Fibroblast of skin of right quadriceps (primary cell): ENCODE measurements at regions not wholly inside any gene's neighbourhood (a gene's known extent, or its start where the extent isn't known, plus 50 kb on each side); places are given as distances from the start of the nearest gene placed in this dataset.
"Not testable (repeated sequence)": the region's sequence is repeated elsewhere in the genome, so short reads cannot be mapped to it uniquely, and the experiment has no call there.

Source experiments
- DNase-seq: peaks from one replicate; pipeline ENCODE4 v3.0.0-alpha.2; 2013

GRCh38 chr21:20452935-20453334 is 545.3 kb upstream of the NCAM2 start:
- no peak for DNase-seq

GRCh38 chr21:20459838-20460237 is 538.4 kb upstream of the NCAM2 start:
- DNase-seq, result peak; percentile 1

DNA sequence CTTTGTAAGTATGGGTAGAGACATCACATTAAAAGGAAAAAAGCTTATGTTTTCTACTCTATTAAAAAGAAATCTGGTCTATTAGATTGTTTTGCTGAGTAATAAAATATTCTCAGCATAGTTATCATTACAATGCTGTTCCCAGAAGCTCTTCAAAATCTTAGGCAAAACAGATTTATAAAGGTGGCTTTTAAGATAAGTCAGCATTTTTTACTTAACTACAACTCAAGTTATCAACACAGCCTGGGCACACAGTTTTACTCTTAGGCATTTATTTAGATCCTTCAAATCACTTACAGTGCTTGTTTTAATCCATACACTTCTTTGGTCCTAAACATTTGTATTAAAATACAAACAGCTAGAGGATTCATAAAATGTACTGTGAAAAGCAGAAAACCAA is 534.8 kb upstream of the NCAM2 start:
- DNase-seq, result no peak

- no peak for DNase-seq
These were observed 528.8 kb upstream of the NCAM2 start for GRCh38 chr21:20469361-20469760.

- DNase-seq, result no peak
These were observed 511.9 kb upstream of the NCAM2 start for GRCh38 chr21:20486303-20486702.

DNA sequence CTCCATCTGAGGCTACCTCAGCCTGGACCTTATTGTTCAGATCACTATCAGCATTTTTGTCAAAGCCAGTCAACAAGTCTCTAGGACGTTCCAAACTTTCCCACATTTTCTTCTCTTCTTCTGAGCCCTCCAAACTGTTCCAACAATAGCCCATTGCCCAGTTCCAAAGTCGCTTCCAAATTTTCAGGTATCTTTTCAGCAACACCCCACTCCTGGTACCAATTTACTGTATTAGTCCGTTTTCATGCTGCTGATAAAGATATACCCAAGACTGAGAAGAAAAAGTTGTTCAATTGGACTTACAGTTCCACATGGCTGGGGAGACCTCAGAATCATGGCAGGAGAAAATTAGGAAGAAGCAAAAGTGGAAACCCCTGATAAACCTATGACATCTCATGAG is 495.3 kb upstream of the NCAM2 start:
- DNase-seq, result not testable (repeated sequence)

- DNase-seq, result no peak
These were observed 490.4 kb upstream of the NCAM2 start for GRCh38 chr21:20507783-20508182.

GRCh38 chr21:20511216-20511880 is 486.9 kb upstream of the NCAM2 start:
- no peak for DNase-seq

DNA sequence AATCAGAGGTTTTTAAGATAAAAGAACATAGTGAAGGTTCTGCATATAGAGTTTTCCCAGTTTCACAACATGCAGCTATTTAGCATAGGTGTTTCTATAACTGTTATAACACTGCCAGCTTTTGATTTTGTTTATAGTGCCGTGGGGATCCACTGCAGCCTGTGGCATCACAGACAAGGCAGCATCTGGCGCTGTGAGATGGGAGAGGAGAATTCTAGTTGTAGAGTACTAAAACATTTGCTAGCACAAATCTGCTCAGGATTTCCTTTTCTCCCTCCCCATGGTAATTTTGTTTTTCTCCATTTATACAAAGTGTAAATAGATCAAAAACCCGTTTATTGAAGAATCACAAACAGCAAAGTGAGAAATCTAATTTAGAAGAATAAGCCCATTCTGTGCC is 482.8 kb upstream of the NCAM2 start:
- no peak for DNase-seq

DNA sequence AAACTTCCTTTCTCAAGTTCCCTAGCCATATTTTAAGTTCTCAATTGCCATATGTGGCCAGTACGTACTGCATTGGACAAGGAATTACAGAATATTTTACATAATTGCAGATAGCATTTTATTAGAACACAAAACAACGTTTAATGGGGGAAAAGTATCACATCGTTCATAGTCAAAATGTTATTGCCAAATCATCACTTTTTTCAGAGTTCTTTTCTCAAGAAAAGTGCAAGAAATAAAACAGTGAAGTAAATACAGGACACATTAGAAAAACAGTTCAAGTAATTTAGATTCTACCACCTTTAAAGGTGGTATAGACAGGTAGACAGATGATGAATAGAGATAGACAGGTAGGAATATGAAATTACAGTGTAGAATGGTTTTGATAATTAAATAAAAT is 479.1 kb upstream of the NCAM2 start:
- no peak for DNase-seq

- no peak for DNase-seq
These were observed 475.6 kb upstream of the NCAM2 start for GRCh38 chr21:20522611-20523010.

- no peak for DNase-seq
These were observed 475.0 kb upstream of the NCAM2 start for GRCh38 chr21:20523191-20523590.

DNA sequence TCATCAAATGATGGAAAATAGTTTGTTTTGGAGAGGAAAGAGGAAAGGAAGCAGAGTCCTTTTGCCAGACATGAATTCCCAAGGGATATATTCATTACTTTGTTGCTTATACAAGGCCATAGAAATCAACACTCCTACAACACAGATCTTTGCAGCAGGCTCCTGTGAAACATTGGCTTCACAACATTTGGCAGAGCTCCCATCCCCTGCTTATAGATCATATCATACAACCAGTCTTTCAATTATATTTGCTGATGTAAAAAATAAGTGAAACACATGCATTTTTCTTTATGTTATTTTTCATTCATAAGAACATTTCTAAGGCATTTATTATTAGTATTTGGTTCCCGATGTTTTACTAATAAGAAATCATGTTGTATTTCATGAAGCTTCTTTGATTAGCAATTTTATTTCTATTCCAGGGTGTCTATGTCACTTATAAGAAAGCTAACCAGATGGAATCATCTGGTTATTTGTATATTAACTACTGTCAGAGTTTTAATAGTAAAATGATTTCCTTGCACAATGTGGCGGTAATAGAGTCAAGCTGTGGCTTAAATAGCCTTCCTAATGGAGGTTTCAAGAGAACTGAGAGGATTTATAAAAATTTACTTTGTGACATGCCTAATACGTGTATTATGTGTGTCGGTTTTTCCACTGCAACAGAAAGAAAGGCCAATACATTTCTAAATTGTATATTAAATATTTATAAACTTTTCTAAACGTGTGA is 470.3 kb upstream of the NCAM2 start:
- no peak for DNase-seq

- DNase-seq, result no peak
These were observed 461.1 kb upstream of the NCAM2 start for GRCh38 chr21:20537130-20537529.

DNA sequence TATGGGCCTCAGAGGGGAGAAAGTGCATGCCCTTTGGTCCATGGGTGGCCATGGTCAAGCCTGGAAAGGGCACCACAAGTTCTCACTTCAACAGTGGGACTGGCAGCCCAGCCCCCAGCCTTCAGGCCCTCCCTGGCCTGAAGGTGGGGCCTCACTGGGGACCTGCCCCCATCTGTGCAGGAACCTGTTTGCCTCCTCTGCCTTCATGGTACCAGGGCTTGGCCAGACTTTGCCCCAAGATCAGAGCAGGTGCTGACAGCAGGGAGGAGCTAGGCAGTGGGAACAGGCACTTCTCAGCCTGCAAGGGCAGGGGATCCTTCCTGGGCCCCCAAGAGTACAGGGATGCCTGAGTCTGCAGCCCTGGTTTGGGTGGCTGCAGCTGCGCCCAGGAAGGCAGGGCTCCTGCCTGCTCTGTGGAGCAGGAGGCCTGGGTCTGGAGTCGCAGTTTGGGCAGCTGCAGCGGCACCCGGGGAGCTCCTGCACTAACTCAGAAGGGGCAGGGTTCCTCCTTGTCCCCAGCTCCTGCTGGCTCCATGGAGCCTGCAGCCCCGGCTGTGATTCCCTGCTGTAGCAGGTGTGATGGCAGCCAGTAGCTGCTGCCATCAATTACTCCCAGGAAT is 460.1 kb upstream of the NCAM2 start:
- DNase-seq, result no peak

DNA sequence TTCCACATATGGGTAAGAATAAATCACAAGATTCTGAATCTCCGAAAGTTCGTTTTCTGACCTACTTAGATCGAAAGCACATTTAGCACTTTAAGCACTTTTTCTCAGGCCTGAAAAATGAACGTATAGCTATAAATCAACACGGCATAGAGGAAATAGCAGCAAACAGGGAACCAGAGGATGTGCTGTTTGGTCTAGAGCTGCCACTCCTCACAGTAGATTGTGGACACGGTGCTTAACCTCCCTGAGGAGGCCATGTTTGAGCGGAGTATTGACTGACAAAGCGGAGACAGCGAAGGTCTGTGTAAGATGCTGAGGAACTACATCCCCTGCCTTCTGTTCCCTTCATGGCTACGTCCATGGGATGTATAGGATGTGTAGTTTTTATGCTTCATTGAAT is 452.8 kb upstream of the NCAM2 start:
- no peak for DNase-seq

DNA sequence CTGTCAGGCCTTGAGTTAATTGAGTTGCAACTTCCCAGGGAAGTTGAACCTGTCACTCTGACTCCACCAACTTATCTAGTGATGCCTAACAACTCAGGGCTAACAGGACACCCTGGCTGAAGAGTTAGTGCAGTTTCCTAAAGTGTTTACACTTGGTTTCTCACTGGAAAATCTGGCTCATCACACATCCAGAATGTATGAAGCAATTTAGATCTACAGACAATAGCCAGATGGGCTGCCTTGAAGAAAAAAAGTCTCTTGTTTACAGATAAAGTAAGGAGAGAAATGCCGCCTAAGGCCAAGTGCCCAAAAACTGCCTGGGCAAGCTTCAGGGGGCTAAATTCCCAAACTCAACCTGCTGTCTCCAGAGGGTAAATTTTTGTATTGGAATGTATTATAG is 446.3 kb upstream of the NCAM2 start:
- DNase-seq, result no peak

DNA sequence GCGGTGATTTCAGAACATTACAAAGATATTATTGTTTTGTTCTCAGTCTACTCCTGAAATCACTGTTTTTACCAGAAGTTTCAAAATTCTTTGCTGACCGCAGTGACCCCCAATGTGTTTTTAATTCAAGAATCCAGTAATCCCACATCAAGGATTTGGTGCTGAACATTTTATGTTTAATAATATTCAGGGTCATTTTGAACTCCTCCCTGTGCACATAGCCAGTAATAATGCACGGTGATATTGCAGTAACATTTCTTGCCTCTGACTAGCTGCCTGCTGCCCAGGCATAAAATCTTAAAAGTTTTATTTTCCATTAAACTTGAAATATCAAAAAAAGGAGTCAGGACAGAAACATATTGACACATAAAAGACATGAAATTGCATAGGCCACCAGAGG is 443.4 kb upstream of the NCAM2 start:
- no peak for DNase-seq

- no peak for DNase-seq
These were observed 427.4 kb upstream of the NCAM2 start for GRCh38 chr21:20570824-20571232.

DNA sequence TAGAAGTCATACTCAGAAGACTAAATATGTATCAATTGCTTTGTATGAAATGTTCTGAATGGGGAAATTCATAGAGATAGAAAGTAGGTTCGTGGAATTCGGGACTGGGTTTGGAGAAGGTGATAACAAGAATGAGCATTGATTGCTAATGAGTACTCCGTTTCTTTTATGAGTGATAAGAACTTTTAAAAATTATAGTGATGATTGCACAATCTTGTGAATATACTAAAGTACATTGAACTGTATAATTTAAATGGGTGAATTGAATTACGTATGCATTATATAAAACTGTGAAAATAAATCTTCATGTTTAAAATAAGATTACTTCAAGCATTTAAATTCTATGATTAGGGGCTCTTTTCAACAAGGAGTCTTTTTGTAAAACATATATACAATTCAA is 425.6 kb upstream of the NCAM2 start:
- DNase-seq, result no peak

- DNase-seq, result no peak
These were observed 416.8 kb upstream of the NCAM2 start for GRCh38 chr21:20581361-20581760.

DNA sequence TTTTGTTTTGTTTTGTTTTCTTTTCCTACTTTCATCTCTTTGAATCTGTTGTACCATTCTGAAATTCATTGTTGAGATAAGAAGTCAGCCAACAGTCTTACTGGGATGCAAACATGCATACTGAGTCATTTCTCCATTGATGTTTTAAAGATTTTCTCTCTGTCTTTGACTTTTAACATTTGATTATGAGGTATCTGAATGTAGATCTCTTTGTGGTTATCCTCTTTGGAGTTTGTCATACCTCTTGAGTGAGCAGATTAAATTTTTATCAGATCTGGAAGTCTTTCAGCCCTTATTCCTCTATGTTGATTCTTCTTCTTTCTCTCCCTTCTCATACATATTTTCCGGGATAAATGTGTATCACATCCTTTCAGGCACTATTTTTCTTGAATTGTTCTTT is 406.9 kb upstream of the NCAM2 start:
- peak; percentile 51 for DNase-seq

DNA sequence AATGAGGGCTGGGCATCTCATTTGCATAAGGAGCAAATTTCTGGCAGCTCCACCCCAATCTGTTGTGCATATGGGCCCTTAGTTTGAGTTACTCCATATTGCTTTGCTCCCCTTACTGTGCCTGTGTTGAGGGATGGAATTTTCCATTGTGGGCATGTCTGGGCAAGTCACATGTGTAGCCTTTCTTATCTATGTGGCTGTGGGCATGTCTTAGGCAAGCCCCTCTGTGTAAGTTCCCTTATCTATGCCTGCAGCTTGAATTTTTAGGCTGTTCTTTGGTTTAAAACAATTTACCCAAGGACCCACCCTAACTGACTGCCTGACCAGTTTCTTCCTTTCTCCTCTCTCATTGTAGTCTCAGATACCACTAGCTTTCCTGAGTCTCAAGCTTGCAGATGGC is 405.7 kb upstream of the NCAM2 start:
- DNase-seq, result no peak

GRCh38 chr21:20603236-20603635 is 395.0 kb upstream of the NCAM2 start:
- no peak for DNase-seq
